OCI-LY7 (cell line): ENCODE measurements at regions not wholly inside any gene's neighbourhood (a gene's known extent, or its start where the extent isn't known, plus 50 kb on each side); places are given as distances from the start of the nearest gene placed in this dataset.

Source experiments
- BruUV-seq: library from RNA; stranded (reverse); fragments of 400-500 nt; replicated peaks from 2 replicates; lab custom pipeline; 2021; lab: Mats Ljungman, UMichigan
- CTCF ChIA-PET: fragments of 300-600 bp; sonication (Branson Sonifier 250); formaldehyde crosslinking; loops from one replicate; lab custom pipeline; 2022; ENCODE audit warnings: antibody characterized with exemption; ENCODE audit not compliant: unreplicated experiment; lab: Charles Lee
- POLR2A ChIA-PET: fragments of 300-600 bp; sonication (Branson Sonifier 250); formaldehyde crosslinking; loops from one replicate; lab custom pipeline; 2022; ENCODE audit warnings: antibody characterized with exemption; lab: Charles Lee
- DNase-seq: peaks from one replicate; pipeline ENCODE4 v3.0.0-alpha.2; 2015; ENCODE audit warnings: low spot score
- H2AFZ ChIP-seq: fragments of 200-600 bp; sonication (generic), shearing (Covaris generic); 2 replicates; pipeline ENCODE4 v1.6.1; 2014; ENCODE audit warnings: mild to moderate bottlenecking, antibody characterized with exemption, low read length, moderate library complexity
- H3K27ac ChIP-seq: fragments of 200-600 bp; sonication (generic); 2 replicates; pipeline ENCODE4 v1.5.1; 2014; ENCODE audit warnings: mixed run types, low read depth, mild to moderate bottlenecking, moderate library complexity, low read length, inconsistent platforms; ENCODE audit not compliant: poor library complexity, severe bottlenecking
- H3K36me3 ChIP-seq: fragments of 200-600 bp; sonication (generic); 2 replicates; pipeline ENCODE4 v1.6.1; 2014; ENCODE audit warnings: mild to moderate bottlenecking, antibody characterized with exemption, low read length, moderate library complexity, mixed read lengths; ENCODE audit not compliant: insufficient read depth
- H3K4me1 ChIP-seq: fragments of 200-600 bp; sonication (generic); 2 replicates; pipeline ENCODE4 v1.5.1; 2014; ENCODE audit warnings: mild to moderate bottlenecking, low read length; ENCODE audit not compliant: insufficient read depth, poor library complexity, severe bottlenecking
- H3K4me2 ChIP-seq: fragments of 200-600 bp; sonication (generic); 2 replicates; pipeline ENCODE4 v1.6.1; 2014; ENCODE audit warnings: mild to moderate bottlenecking, low read length
- H3K4me3 ChIP-seq: fragments of 200-600 bp; sonication (generic); 2 replicates; pipeline ENCODE4 v1.5.1; 2014; ENCODE audit warnings: mild to moderate bottlenecking, low read depth, low read length; ENCODE audit not compliant: poor library complexity, severe bottlenecking
- H3K79me2 ChIP-seq: fragments of 200-600 bp; sonication (generic); 2 replicates; pipeline ENCODE4 v1.6.1; 2016; ENCODE audit warnings: low read depth, mild to moderate bottlenecking, low read length, moderate library complexity, mixed read lengths; ENCODE audit not compliant: insufficient read depth
- H3K9me2 ChIP-seq: fragments of 200-600 bp; sonication (generic); 2 replicates; pipeline ENCODE4 v1.6.1; 2016; ENCODE audit warnings: mild to moderate bottlenecking, low read length, mixed read lengths; ENCODE audit not compliant: insufficient read depth
- H3K9me3 ChIP-seq: fragments of 200-600 bp; sonication (generic); 2 replicates; pipeline ENCODE4 v1.6.1; 2014; ENCODE audit warnings: mild to moderate bottlenecking, mixed run types, low read length, mixed read lengths
- H4K20me1 ChIP-seq: fragments of 200-600 bp; sonication (generic); 2 replicates; pipeline ENCODE4 v1.6.1; 2014; ENCODE audit warnings: mild to moderate bottlenecking, antibody characterized with exemption, low read length, moderate library complexity, mixed read lengths; ENCODE audit not compliant: insufficient read depth
- CTCF ChIP-seq: fragments of 200-600 bp; sonication (generic); conservative IDR thresholded peaks from 2 replicates; pipeline ENCODE4 v1.5.1; 2014; ENCODE audit warnings: mild to moderate bottlenecking, antibody characterized with exemption, low read length, moderate library complexity, mixed read lengths
- EZH2phosphoT487 ChIP-seq: fragments of 200-600 bp; sonication (generic); IDR thresholded peaks from 2 replicates; pipeline ENCODE4 v1.6.1; 2018; ENCODE audit warnings: low read depth, borderline replicate concordance, mild to moderate bottlenecking, mixed run types, antibody characterized with exemption, low read length, moderate library complexity, mixed read lengths
- intact Hi-C: fragments of 100-400 bp; cut with micrococcal nuclease; formaldehyde crosslinking; loops from one replicate; pipeline ENCODE4 v1.10.0; 2022; ENCODE audit not compliant: unreplicated experiment

GRCh38 chr14:26855077-26855753 is 257.4 kb upstream of the NOVA1 start:
- CTCF ChIA-PET, result no interaction called here
- Histone ChIP-seq H3K9me2 (no peaks in the 10 kb centered on the region), H3K4me2 (no peak overlapping the region), H3K27ac (no peak overlapping the region), H3K9me3 (peaks cover 4% of the 10 kb centered on the region; the same call in 1 of the 2 replicates), H4K20me1 (no peaks in the 10 kb centered on the region), H2AFZ (no peak overlapping the region), H3K4me3 (no peak overlapping the region), H3K79me2 (no peaks in the 10 kb centered on the region), H3K4me1 (no peaks in the 10 kb centered on the region), H3K36me3 (no peaks in the 10 kb centered on the region)
- no TSS peak for BruUV-seq
- TF ChIP-seq EZH2phosphoT487 (no peak), CTCF (no peak)
- intact Hi-C loops, result no loop called here
- DNase-seq, result no peak
- POLR2A ChIA-PET, result no interaction called here

- no peaks in the 10 kb centered on the region for H3K4me1 ChIP-seq
- TF ChIP-seq CTCF (no peak), EZH2phosphoT487 (no peak)
- no peak for DNase-seq
- intact Hi-C loops, result no loop called here
- POLR2A ChIA-PET, result no interaction called here
- no peaks in the 10 kb centered on the region for H3K79me2 ChIP-seq
- CTCF ChIA-PET, result no interaction called here
- H3K4me2 ChIP-seq, result no peak overlapping the region
- H3K36me3 ChIP-seq, result no peaks in the 10 kb centered on the region
- H4K20me1 ChIP-seq, result no peaks in the 10 kb centered on the region
- peaks cover 4% of the 10 kb centered on the region; the same call in 1 of the 2 replicates for H3K9me3 ChIP-seq
- H3K9me2 ChIP-seq, result no peaks in the 10 kb centered on the region
- no peak overlapping the region for H3K4me3 ChIP-seq
- H3K27ac ChIP-seq, result no peak overlapping the region
- no TSS peak for BruUV-seq
- H2AFZ ChIP-seq, result no peak overlapping the region
These were observed 259.2 kb upstream of the NOVA1 start for GRCh38 chr14:26856876-26857518.

- Histone ChIP-seq H3K4me2 (no peak overlapping the region), H3K27ac (no peak overlapping the region), H3K36me3 (no peaks in the 10 kb centered on the region), H3K79me2 (no peaks in the 10 kb centered on the region), H3K4me3 (no peak overlapping the region), H3K9me3 (0 out of 2 replicates have a peak, but pooled peaks cover 4% of the 10 kb centered on the region), H4K20me1 (no peaks in the 10 kb centered on the region), H3K4me1 (no peaks in the 10 kb centered on the region), H3K9me2 (no peaks in the 10 kb centered on the region), H2AFZ (no peak overlapping the region)
- ChIA-PET CTCF (no interaction called here), POLR2A (no interaction called here)
- no TSS peak for BruUV-seq
- TF ChIP-seq EZH2phosphoT487 (no peak), CTCF (no peak)
- intact Hi-C loops, result no loop called here
- no peak for DNase-seq
These were observed 261.6 kb upstream of the NOVA1 start for GRCh38 chr14:26859483-26859882.
